Effector memory CD8-positive, alpha-beta T cell (primary cell): ENCODE measurements at regions not wholly inside any gene's neighbourhood (a gene's known extent, or its start where the extent isn't known, plus 50 kb on each side); places are given as distances from the start of the nearest gene placed in this dataset.
"Not testable (repeated sequence)": the region's sequence is repeated elsewhere in the genome, so short reads cannot be mapped to it uniquely, and the experiment has no call there.

ENCODE experiments used
- ATAC-seq: fragments of 150-1000 bp; cut with Tn5 transposase; replicated peaks from 2 replicates; pipeline ENCODE4 v1.10.0; 2021; ENCODE audit warnings: mild to moderate bottlenecking, moderate library complexity
- DNase-seq, 3 experiments: peaks; one replicate each; pipeline ENCODE4 v3.0.0; 2021
- H3K27ac Mint-ChIP-seq, 2 donors: one replicate each; pipeline ENCODE4 v1.8.0; 2022; ENCODE audit warnings: mild to moderate bottlenecking in 2 of 2, mixed read lengths in 2 of 2, moderate library complexity in 2 of 2
- H3K27me3 Mint-ChIP-seq, 2 donors: one replicate each; pipeline ENCODE4 v1.8.0; 2022; ENCODE audit warnings: mixed read lengths in 2 of 2
- H3K36me3 Mint-ChIP-seq: one replicate; pipeline ENCODE4 v1.8.0; 2022; ENCODE audit warnings: mild to moderate bottlenecking, moderate library complexity, mixed read lengths; ENCODE audit not compliant: insufficient read depth
- H3K4me1 Mint-ChIP-seq, 2 donors: one replicate each; pipeline ENCODE4 v1.8.0; 2022; ENCODE audit warnings: low read depth in 2 of 2, mixed read lengths in 2 of 2
- H3K4me3 Mint-ChIP-seq, 2 donors: one replicate each; pipeline ENCODE4 v1.8.0; 2022; ENCODE audit warnings: mild to moderate bottlenecking in 2 of 2, mixed read lengths in 2 of 2, moderate library complexity in 2 of 2
- H3K9me3 Mint-ChIP-seq, 2 donors: one replicate each; pipeline ENCODE4 v1.8.0; 2022; ENCODE audit warnings: mixed read lengths in 2 of 2

- H3K36me3 Mint-ChIP-seq: no peaks in the 10 kb centered on the region
- H3K27ac Mint-ChIP-seq: no peak overlapping the region
- H3K4me1 Mint-ChIP-seq: no peaks in the 10 kb centered on the region
- H3K9me3 Mint-ChIP-seq: peaks cover 5 to 7% of the 10 kb centered on the region in 2 donors
- ATAC-seq: no peak
- no peak for DNase-seq
- peaks cover under 1 to 6% of the 10 kb centered on the region in 2 donors for H3K27me3 Mint-ChIP-seq
- no peak overlapping the region for H3K4me3 Mint-ChIP-seq
Measured at GRCh38 chr6:71079677-71080076, 122.8 kb upstream of the B3GAT2 start.

GRCh38 chr6:71080133-71080532 lies 123.3 kb upstream of the B3GAT2 start:
- H3K36me3 Mint-ChIP-seq: no peaks in the 10 kb centered on the region
- no peaks in the 10 kb centered on the region for H3K4me1 Mint-ChIP-seq
- H3K27me3 Mint-ChIP-seq: peaks cover 0 to 10% of the 10 kb centered on the region in 2 donors
- H3K4me3 Mint-ChIP-seq: no peak overlapping the region
- ATAC-seq: no peak
- no peak overlapping the region for H3K27ac Mint-ChIP-seq
- peaks cover 5 to 7% of the 10 kb centered on the region in 2 donors for H3K9me3 Mint-ChIP-seq
- DNase-seq: no peak

- no peaks in the 10 kb centered on the region for H3K36me3 Mint-ChIP-seq
- DNase-seq (no peak), ATAC-seq (no peak)
Measured at GRCh38 chr6:71080826-71081225, 124.0 kb upstream of the B3GAT2 start.

GRCh38 chr6:71082033-71082650 lies 125.3 kb upstream of the B3GAT2 start:
- Mint-ChIP-seq H3K27me3 (peaks cover 0 to 10% of the 10 kb centered on the region in 2 donors), H3K4me3 (no peak overlapping the region), H3K4me1 (no peaks in the 10 kb centered on the region), H3K27ac (no peak overlapping the region), H3K9me3 (peaks cover 5 to 7% of the 10 kb centered on the region in 2 donors), H3K36me3 (no peaks in the 10 kb centered on the region)
- DNase-seq: no peak
- ATAC-seq: no peak

More at GRCh38 chr6:71080826-71081225, 124.0 kb upstream of the B3GAT2 start:
- Mint-ChIP-seq H3K4me3 (no peak overlapping the region), H3K9me3 (peaks cover 5 to 7% of the 10 kb centered on the region in 2 donors), H3K4me1 (no peaks in the 10 kb centered on the region), H3K27me3 (peaks cover 0 to 10% of the 10 kb centered on the region in 2 donors), H3K27ac (no peak overlapping the region)

GRCh38 chr6:71083308-71083820 lies 126.5 kb upstream of the B3GAT2 start:
- peaks cover 0 to 10% of the 10 kb centered on the region in 2 donors for H3K27me3 Mint-ChIP-seq
- no peak for ATAC-seq

GRCh38 chr6:71088166-71088565 lies 131.3 kb upstream of the B3GAT2 start:
- no peak overlapping the region for H3K27ac Mint-ChIP-seq

More at GRCh38 chr6:71083308-71083820, 126.5 kb upstream of the B3GAT2 start:
- no peak overlapping the region for H3K4me3 Mint-ChIP-seq
- H3K9me3 Mint-ChIP-seq: peaks cover 5% of the 10 kb centered on the region in 2 donors
- H3K27ac Mint-ChIP-seq: no peak overlapping the region
- H3K36me3 Mint-ChIP-seq: no peaks in the 10 kb centered on the region
- no peaks in the 10 kb centered on the region for H3K4me1 Mint-ChIP-seq
- no peak for DNase-seq

GRCh38 chr6:71090217-71090616 lies 133.4 kb upstream of the B3GAT2 start:
- Mint-ChIP-seq H3K4me3 (no peak overlapping the region), H3K9me3 (peaks cover 0 to 2% of the 10 kb centered on the region in 2 donors), H3K36me3 (no peaks in the 10 kb centered on the region), H3K27me3 (peaks cover 0 to 12% of the 10 kb centered on the region in 2 donors), H3K27ac (no peak overlapping the region), H3K4me1 (no peaks in the 10 kb centered on the region)
- ATAC-seq: no peak
- no peak for DNase-seq

More at GRCh38 chr6:71088166-71088565, 131.3 kb upstream of the B3GAT2 start:
- no peaks in the 10 kb centered on the region for H3K36me3 Mint-ChIP-seq
- peaks cover 10 to 12% of the 10 kb centered on the region in 2 donors for H3K27me3 Mint-ChIP-seq
- H3K9me3 Mint-ChIP-seq: peaks cover 0 to 2% of the 10 kb centered on the region in 2 donors
- no peaks in the 10 kb centered on the region for H3K4me1 Mint-ChIP-seq
- ATAC-seq (no peak), DNase-seq (no peak)
- no peak overlapping the region for H3K4me3 Mint-ChIP-seq

GRCh38 chr6:71091167-71091566 lies 134.3 kb upstream of the B3GAT2 start:
- ATAC-seq: no peak
- H3K9me3 Mint-ChIP-seq: peaks cover 0 to 2% of the 10 kb centered on the region in 2 donors
- H3K36me3 Mint-ChIP-seq: no peaks in the 10 kb centered on the region
- H3K4me3 Mint-ChIP-seq: no peak overlapping the region
- H3K27ac Mint-ChIP-seq: no peak overlapping the region
- no peaks in the 10 kb centered on the region for H3K4me1 Mint-ChIP-seq
- peaks cover 0 to 12% of the 10 kb centered on the region in 2 donors for H3K27me3 Mint-ChIP-seq
- no peak for DNase-seq

GRCh38 chr6:71091956-71092355 lies 135.1 kb upstream of the B3GAT2 start:
- Mint-ChIP-seq H3K4me3 (no peak overlapping the region), H3K9me3 (peaks cover 0 to 2% of the 10 kb centered on the region in 2 donors), H3K27ac (no peak overlapping the region), H3K4me1 (no peaks in the 10 kb centered on the region), H3K27me3 (peaks cover 0 to 12% of the 10 kb centered on the region in 2 donors), H3K36me3 (no peaks in the 10 kb centered on the region)
- ATAC-seq (no peak), DNase-seq (no peak)

- H3K27me3 Mint-ChIP-seq, H3K27ac Mint-ChIP-seq, DNase-seq, H3K36me3 Mint-ChIP-seq, H3K4me1 Mint-ChIP-seq, ATAC-seq, H3K4me3 Mint-ChIP-seq: not testable (repeated sequence)
- peaks cover 4 to 19% of the 10 kb centered on the region in 2 donors for H3K9me3 Mint-ChIP-seq
Measured at GRCh38 chr6:71097264-71097663, 140.4 kb upstream of the B3GAT2 start.

GRCh38 chr6:71099649-71100048 lies 142.8 kb upstream of the B3GAT2 start:
- DNase-seq (no peak), ATAC-seq (no peak)
- Mint-ChIP-seq H3K4me1 (no peaks in the 10 kb centered on the region), H3K9me3 (peaks cover 5 to 19% of the 10 kb centered on the region in 2 donors), H3K36me3 (no peaks in the 10 kb centered on the region), H3K27ac (no peak overlapping the region), H3K4me3 (no peak overlapping the region), H3K27me3 (peaks cover 15 to 21% of the 10 kb centered on the region in 2 donors)

GRCh38 chr6:71103130-71103529 lies 146.3 kb upstream of the B3GAT2 start:
- Mint-ChIP-seq H3K4me1 (no peaks in the 10 kb centered on the region), H3K27me3 (peaks cover 27 to 36% of the 10 kb centered on the region in 2 donors), H3K9me3 (peaks cover 5 to 17% of the 10 kb centered on the region in 2 donors), H3K36me3 (no peaks in the 10 kb centered on the region), H3K27ac (no peak overlapping the region), H3K4me3 (no peak overlapping the region)
- DNase-seq: no peak
- no peak for ATAC-seq

- Mint-ChIP-seq H3K9me3 (peaks cover 5 to 12% of the 10 kb centered on the region in 2 donors), H3K27me3 (peaks cover 27 to 36% of the 10 kb centered on the region in 2 donors), H3K4me1 (no peaks in the 10 kb centered on the region), H3K4me3 (no peak overlapping the region), H3K27ac (no peak overlapping the region), H3K36me3 (no peaks in the 10 kb centered on the region)
- no peak for ATAC-seq
- no peak for DNase-seq
Measured at GRCh38 chr6:71103641-71104040, 146.8 kb upstream of the B3GAT2 start.

GRCh38 chr6:71106276-71106675 lies 149.4 kb upstream of the B3GAT2 start:
- H3K9me3 Mint-ChIP-seq: peaks cover 0 to 1% of the 10 kb centered on the region in 2 donors
- no peak for ATAC-seq

More at GRCh38 chr6:71106276-71106675, 149.4 kb upstream of the B3GAT2 start:
- Mint-ChIP-seq H3K36me3 (no peaks in the 10 kb centered on the region), H3K4me3 (no peak overlapping the region), H3K27ac (no peak overlapping the region), H3K4me1 (no peaks in the 10 kb centered on the region), H3K27me3 (peaks cover 35 to 46% of the 10 kb centered on the region in 2 donors)
- DNase-seq: no peak
